ENCODE measurements at regions not wholly inside any gene's neighbourhood (a gene's known extent, or its start where the extent isn't known, plus 50 kb on each side); places are given as distances from the start of the nearest gene placed in this dataset.

GRCh38 chr7:88495881-88496725 lies 189.4 kb upstream of the STEAP4 start:
- DNase-seq = no peak

- DNase-seq = no peak
Measured at GRCh38 chr7:88492153-88492552, 185.5 kb upstream of the STEAP4 start.

- DNase-seq = no peak
Measured at GRCh38 chr7:88490874-88491273, 184.2 kb upstream of the STEAP4 start.

GRCh38 chr7:88490161-88490560 lies 183.5 kb upstream of the STEAP4 start:
- no peak for DNase-seq

- no peak for DNase-seq
Measured at GRCh38 chr7:88485821-88486220, 179.1 kb upstream of the STEAP4 start.

GRCh38 chr7:88484551-88484950 lies 177.9 kb upstream of the STEAP4 start:
- DNase-seq = no peak

- no peak for DNase-seq
Measured at GRCh38 chr7:88480896-88481295, 174.2 kb upstream of the STEAP4 start.

- DNase-seq = no peak
Measured at GRCh38 chr7:88480271-88480670, 173.6 kb upstream of the STEAP4 start.

GRCh38 chr7:88477976-88478375 lies 171.3 kb upstream of the STEAP4 start:
- no peak for DNase-seq

- DNase-seq = no peak
Measured at GRCh38 chr7:88465600-88465999, 158.9 kb upstream of the STEAP4 start.

- no peak for DNase-seq
Measured at GRCh38 chr7:88462799-88463198, 156.1 kb upstream of the STEAP4 start.

GRCh38 chr7:88460650-88461049 lies 154.0 kb upstream of the STEAP4 start:
- no peak for DNase-seq

GRCh38 chr7:88458946-88459345 lies 152.3 kb upstream of the STEAP4 start:
- DNase-seq = no peak

- no peak for DNase-seq
Measured at GRCh38 chr7:88458279-88458678, 151.6 kb upstream of the STEAP4 start.

GRCh38 chr7:88457320-88457719 lies 150.6 kb upstream of the STEAP4 start:
- DNase-seq = no peak

GRCh38 chr7:88456490-88456889 lies 149.8 kb upstream of the STEAP4 start:
- DNase-seq = no peak

GRCh38 chr7:88455696-88456095 lies 149.0 kb upstream of the STEAP4 start:
- no peak for DNase-seq

GRCh38 chr7:88452646-88453045 lies 146.0 kb upstream of the STEAP4 start:
- no peak for DNase-seq

GRCh38 chr7:88450874-88451273 lies 144.2 kb upstream of the STEAP4 start:
- DNase-seq = no peak

GRCh38 chr7:88449410-88449809 lies 142.7 kb upstream of the STEAP4 start:
- DNase-seq = no peak

- DNase-seq = no peak
Measured at GRCh38 chr7:88442413-88442812, 135.7 kb upstream of the STEAP4 start.

- no peak for DNase-seq
Measured at GRCh38 chr7:88437132-88437531, 130.4 kb upstream of the STEAP4 start.

- DNase-seq = no peak
Measured at GRCh38 chr7:88432301-88432700, 125.6 kb upstream of the STEAP4 start.

GRCh38 chr7:88431882-88432281 lies 125.2 kb upstream of the STEAP4 start:
- DNase-seq = peak; percentile 27

GRCh38 chr7:88429382-88429781 lies 122.7 kb upstream of the STEAP4 start:
- no peak for DNase-seq

Measured in skin of body (tissue), 1 donor.